Epithelial cell of proximal tubule (primary cell): ENCODE measurements at regions not wholly inside any gene's neighbourhood (a gene's known extent, or its start where the extent isn't known, plus 50 kb on each side); places are given as distances from the start of the nearest gene placed in this dataset.
A peak's percentile ranks its signal among the peaks of the same experiment; 100 is the strongest.

Experiments used
- DNase-seq: peaks from one replicate; pipeline ENCODE4 v3.0.0-alpha.2; 2011; ENCODE audit warnings: low read depth
- H3K4me3 ChIP-seq: 2 replicates; pipeline ENCODE4 v1.5.1; 2011; ENCODE audit warnings: low read depth, mild to moderate bottlenecking, low read length
- TF ChIP-seq, protein P1 (sequence below): conservative IDR thresholded peaks from 2 replicates; pipeline ENCODE4 v1.5.1; 2012; ENCODE audit warnings: low read depth, mild to moderate bottlenecking, low read length

DNA sequence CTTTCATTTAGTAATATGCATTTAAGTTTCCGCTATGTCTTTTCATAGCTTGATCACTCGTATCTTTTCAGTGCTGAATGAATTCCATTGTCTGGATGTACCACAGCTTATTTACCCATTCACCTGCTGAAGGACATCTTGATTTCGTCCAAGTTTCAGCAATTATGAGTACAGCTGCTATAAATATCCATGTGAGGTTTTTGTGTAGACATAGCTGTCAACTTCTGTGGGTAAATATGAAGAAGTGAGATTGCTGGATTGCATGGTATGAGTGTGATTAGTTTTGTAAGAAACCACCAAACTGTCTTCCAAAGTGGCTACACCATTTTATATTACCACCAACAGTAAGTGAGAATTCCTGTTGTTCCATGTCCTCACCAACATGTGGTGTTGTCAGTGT, 79.2 kb upstream of the STMND1 start:
- no peak overlapping the region for H3K4me3 ChIP-seq
- no peak for DNase-seq
- TF ChIP-seq, protein P1, sequence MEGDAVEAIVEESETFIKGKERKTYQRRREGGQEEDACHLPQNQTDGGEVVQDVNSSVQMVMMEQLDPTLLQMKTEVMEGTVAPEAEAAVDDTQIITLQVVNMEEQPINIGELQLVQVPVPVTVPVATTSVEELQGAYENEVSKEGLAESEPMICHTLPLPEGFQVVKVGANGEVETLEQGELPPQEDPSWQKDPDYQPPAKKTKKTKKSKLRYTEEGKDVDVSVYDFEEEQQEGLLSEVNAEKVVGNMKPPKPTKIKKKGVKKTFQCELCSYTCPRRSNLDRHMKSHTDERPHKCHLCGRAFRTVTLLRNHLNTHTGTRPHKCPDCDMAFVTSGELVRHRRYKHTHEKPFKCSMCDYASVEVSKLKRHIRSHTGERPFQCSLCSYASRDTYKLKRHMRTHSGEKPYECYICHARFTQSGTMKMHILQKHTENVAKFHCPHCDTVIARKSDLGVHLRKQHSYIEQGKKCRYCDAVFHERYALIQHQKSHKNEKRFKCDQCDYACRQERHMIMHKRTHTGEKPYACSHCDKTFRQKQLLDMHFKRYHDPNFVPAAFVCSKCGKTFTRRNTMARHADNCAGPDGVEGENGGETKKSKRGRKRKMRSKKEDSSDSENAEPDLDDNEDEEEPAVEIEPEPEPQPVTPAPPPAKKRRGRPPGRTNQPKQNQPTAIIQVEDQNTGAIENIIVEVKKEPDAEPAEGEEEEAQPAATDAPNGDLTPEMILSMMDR = no peak

DNA sequence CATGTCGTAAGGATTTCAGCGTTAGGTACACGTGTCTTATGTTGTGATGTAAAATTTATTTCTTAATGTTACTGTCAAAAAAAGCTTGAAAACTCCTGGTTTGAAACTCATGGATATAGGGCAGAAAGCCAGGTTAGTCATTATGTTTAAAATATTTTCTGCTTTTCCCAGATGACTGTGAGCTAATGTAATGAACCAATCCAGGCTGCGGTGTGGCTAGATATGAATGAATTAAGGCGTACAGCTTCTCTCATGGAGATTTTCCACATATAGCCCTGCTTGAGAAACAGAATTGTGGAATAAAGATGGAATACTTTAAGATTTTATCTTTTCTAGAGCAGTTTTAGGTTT, 80.3 kb upstream of the STMND1 start:
- TF ChIP-seq, protein P1 = no peak
- no peak overlapping the region for H3K4me3 ChIP-seq
- DNase-seq = no peak

DNA sequence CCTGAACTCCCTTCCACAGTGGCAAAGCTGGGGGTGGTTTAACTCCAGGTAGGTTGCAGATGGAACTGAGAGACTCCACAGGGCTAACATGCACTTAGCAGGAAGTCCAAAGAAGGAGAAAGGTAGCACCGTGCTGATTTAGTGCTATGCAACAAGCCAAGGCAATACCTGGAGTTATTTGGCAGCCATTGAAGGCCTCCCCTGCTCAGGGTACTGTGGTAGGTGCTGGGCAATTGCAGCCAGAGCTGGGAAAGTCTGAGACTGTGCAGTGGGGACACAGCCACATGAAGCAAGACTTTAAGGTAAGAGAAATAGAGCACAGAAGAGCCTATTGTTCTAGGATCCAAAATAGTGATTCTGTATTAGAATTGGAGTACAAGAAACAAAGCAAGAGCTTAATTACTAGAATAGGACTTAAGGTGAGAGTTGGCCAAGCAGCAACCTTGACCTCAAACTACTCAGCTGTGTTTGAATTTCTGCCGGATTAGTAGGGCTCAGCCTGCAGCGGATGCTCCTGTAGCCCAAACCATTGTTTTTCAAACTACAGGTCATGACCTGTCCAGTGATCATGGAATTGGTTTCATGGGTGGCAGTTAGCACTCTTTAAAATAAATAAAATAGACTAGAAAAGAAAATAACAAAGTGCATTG, 80.8 kb upstream of the STMND1 start:
- DNase-seq = no peak

DNA sequence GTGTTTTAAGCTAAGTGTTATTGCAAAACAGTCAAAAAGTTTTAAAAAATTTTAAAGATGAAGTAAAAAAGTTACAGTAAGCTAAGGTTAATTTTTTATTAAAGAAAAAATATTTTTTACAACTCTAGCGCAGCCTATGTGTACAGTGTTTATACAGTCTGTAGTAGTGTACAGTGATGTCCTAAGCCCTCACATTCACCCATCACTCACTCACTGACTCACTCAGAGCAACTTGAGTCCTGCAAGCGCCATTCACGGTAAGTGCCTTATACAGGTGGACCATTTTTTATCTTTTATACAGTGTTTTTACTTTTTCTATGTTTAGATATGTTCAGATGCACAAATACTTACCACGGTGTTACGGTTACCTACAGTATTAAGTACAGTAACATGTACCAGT, 83.4 kb upstream of the STMND1 start:
- no peak overlapping the region for H3K4me3 ChIP-seq
- TF ChIP-seq, protein P1 = no peak
- no peak for DNase-seq

More for the DNA sequence above, 80.8 kb upstream of the STMND1 start:
- H3K4me3 ChIP-seq = no peak overlapping the region
- TF ChIP-seq, protein P1 = no peak

DNA sequence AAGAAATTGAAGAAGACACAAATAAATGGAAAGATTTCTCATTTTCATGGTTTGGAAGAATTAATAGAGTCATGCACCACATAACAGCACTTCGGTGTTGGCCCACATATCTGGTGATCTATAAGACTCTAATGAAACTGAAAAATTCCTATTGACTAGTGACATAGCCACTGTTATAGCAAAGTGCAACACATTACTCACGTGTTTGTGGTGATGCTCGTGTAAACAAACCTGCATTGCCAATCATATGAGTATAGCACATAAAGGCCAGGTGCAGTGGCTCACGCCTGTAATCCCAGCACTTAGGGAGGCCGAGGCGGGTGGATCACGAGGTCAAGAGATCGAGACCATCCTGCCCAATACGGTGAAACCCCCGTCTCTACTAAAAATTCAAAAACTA, 84.4 kb upstream of the STMND1 start:
- no peak overlapping the region for H3K4me3 ChIP-seq
- TF ChIP-seq, protein P1 = no peak
- no peak for DNase-seq

DNA sequence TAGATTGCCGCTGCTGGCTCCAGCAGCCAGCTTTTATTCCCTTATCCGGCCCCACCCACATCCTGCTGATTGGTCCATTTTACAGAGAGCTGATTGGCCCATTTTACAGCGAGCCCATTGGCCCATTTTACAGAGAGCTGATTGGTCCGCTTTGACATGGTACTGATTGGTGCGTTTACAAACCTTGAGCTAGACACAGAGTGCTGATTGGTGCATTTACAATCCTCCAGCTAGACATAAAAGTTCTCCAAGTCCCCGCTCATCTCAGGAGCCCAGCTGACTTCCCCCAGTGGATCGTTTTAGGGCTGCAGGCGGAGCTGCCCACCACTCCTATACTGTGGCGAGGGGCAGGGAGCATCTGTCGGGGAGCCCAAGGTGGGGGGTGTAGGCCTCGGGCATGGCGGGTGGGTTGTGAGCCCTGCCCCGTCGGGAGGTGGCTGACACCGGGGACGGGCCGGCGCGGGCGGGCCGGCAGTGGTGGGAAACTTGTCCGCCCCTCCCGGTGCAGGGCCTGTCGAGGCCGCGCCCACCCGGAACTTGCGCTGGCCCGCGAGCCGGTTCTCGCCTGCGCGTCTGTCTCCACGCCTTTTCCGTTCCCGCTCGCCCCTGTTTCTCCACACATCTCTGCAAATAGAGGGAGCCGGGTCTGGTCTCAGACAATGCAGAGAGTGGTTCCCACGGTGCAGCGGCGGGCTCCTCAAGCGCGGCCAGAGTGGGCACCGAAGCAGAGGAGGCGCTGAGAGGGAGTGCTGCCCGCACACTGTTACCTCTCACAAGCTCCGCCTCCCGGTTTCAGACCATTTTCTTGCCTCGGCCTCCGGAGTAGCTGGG, 86.1 kb upstream of the STMND1 start:
- peak overlapping the region; percentile 47 for H3K4me3 ChIP-seq
- TF ChIP-seq, protein P1 = no peak
- no peak for DNase-seq

DNA sequence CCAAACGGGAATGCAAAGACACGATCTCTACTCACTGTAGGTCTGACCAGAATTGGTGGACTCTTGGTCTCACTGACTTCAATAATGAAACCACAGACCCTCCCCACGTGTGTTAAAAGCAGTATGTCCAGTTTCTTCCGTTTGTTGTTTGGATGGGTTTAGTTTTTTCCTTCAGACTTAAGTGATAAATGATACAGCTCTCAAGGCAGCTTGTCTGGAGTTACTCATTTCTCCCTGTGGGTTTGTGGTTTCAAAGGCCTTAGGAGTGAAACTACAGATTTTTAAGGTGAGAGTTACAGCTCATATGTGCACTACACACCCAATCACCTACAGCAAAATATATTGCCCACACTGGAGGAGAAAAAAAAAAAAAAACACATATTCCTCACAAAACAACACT, 86.7 kb upstream of the STMND1 start:
- H3K4me3 ChIP-seq = no peak overlapping the region
- TF ChIP-seq, protein P1 = no peak
- no peak for DNase-seq
